AG04450 (cell line): ENCODE measurements at regions not wholly inside any gene's neighbourhood (a gene's known extent, or its start where the extent isn't known, plus 50 kb on each side); places are given as distances from the start of the nearest gene placed in this dataset.
A peak's percentile ranks its signal among the peaks of the same experiment; 100 is the strongest.

ENCODE experiments used
- CTCF ChIA-PET: fragments of 300-600, 350-600 bp; formaldehyde crosslinking; extraction: SDS; loops from one replicate; lab custom pipeline; 2022; ENCODE audit warnings: antibody characterized with exemption, inconsistent platforms; lab: Charles Lee
- POLR2A ChIA-PET: fragments of 350-600 bp; formaldehyde crosslinking; extraction: SDS; loops from one replicate; lab custom pipeline; 2021; ENCODE audit warnings: antibody characterized with exemption, inconsistent platforms; lab: Yijun Ruan, JAX
- DNase-seq: peaks from one replicate; pipeline ENCODE4 v3.0.0-alpha.2; 2011; ENCODE audit warnings: low read depth, low spot score
- H3K27ac ChIP-seq: one replicate; pipeline ENCODE4 v1.5.1; 2012; ENCODE audit warnings: low read depth, low read length, control low read depth
- H3K27me3 ChIP-seq: one replicate; pipeline ENCODE4 v1.6.0; 2012; ENCODE audit warnings: low read length; ENCODE audit not compliant: control insufficient read depth, insufficient read depth
- H3K4me3 ChIP-seq: 2 replicates; pipeline ENCODE4 v1.5.1; 2011; ENCODE audit warnings: mild to moderate bottlenecking, low read depth, low read length, control low read depth
- H3K9me3 ChIP-seq: 2 replicates; pipeline ENCODE4 v1.5.1; 2012; ENCODE audit warnings: low read length; ENCODE audit not compliant: control insufficient read depth, insufficient read depth
- CTCF ChIP-seq: IDR thresholded peaks from 2 replicates; pipeline ENCODE4 v1.5.1; 2011; ENCODE audit warnings: low read depth, low read length, control low read depth, inconsistent platforms

GRCh38 chr16:85461814-85462713 lies 151.1 kb upstream of the GSE1 start:
- H3K4me3 ChIP-seq, result peak overlapping the region; percentile 15; the same call in 1 of the 2 replicates
- CTCF ChIA-PET, result interaction anchor here (1.4 kb wide), 1 partner anchor 154 kb away, joined by 3 read pairs; no protein-coding TSS in a partner anchor

GRCh38 chr16:85462714-85463611 lies 150.2 kb upstream of the GSE1 start:
- Histone ChIP-seq H3K4me3 (no peak overlapping the region), H3K27ac (no peak overlapping the region), H3K27me3 (no peaks in the 10 kb centered on the region), H3K9me3 (no peaks in the 10 kb centered on the region; the same call in 1 of the 2 replicates)
- TF ChIP-seq CTCF, result no peak
- POLR2A ChIA-PET, result no interaction called here
- no peak for DNase-seq
- CTCF ChIA-PET, result no interaction called here

More at GRCh38 chr16:85461814-85462713, 151.1 kb upstream of the GSE1 start:
- no peak overlapping the region for H3K27ac ChIP-seq
- H3K9me3 ChIP-seq, result no peaks in the 10 kb centered on the region; the same call in 1 of the 2 replicates
- TF ChIP-seq CTCF, result no peak
- no peaks in the 10 kb centered on the region for H3K27me3 ChIP-seq
- POLR2A ChIA-PET, result interaction anchor here (1.7 kb wide), 1 partner anchor 52 kb away, joined by 16 read pairs; no protein-coding TSS in a partner anchor
- DNase-seq, result peak; percentile 10

GRCh38 chr16:85463672-85464382 lies 149.3 kb upstream of the GSE1 start:
- DNase-seq, result no peak
- POLR2A ChIA-PET, result no interaction called here
- no peak overlapping the region for H3K4me3 ChIP-seq
- no peak overlapping the region for H3K27ac ChIP-seq
- CTCF ChIA-PET, result interaction anchor here (1.0 to 2.6 kb wide), 2 partner anchors 42 to 349 kb away, joined by 3 to 8 read pairs; no protein-coding TSS in a partner anchor
- no peaks in the 10 kb centered on the region for H3K27me3 ChIP-seq
- no peak for TF ChIP-seq CTCF
- H3K9me3 ChIP-seq, result no peaks in the 10 kb centered on the region; the same call in 1 of the 2 replicates

GRCh38 chr16:85464383-85465305 lies 148.5 kb upstream of the GSE1 start:
- Histone ChIP-seq H3K9me3 (no peaks in the 10 kb centered on the region; the same call in 1 of the 2 replicates), H3K27ac (no peak overlapping the region), H3K27me3 (no peaks in the 10 kb centered on the region), H3K4me3 (no peak overlapping the region)
- POLR2A ChIA-PET, result no interaction called here
- no peak for TF ChIP-seq CTCF
- no peak for DNase-seq
- CTCF ChIA-PET, result interaction anchor here (1.0 to 2.6 kb wide), 2 partner anchors 43 to 350 kb away, joined by 3 to 8 read pairs; no protein-coding TSS in a partner anchor
